ENCODE measurements at regions not wholly inside any gene's neighbourhood (a gene's known extent, or its start where the extent isn't known, plus 50 kb on each side); places are given as distances from the start of the nearest gene placed in this dataset.

DNA sequence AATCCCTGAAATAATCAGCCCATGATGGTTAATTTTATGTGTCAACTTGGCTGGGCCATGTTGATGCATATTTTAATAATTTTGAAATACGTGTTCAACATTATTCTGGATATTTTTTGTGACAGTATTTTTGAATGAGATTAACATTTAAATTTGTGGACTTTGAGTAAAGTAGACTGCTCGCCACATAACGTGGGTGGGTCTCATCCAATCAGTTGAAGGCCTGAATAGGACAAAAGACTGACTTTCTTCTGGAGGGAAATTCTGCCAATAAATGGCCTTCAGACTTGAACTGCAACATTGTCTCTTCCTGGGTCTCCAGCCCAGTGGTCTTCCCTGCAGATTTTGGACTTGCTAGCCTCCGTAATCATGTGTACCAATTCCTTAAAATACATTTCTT, 53.6 kb upstream of the BICC1 start:
- H3K9ac ChIP-seq (ENCODE audit: control insufficient read depth, insufficient read depth, low read length), result no peak overlapping the region
- intact Hi-C loops (cut with micrococcal nuclease; ENCODE audit: unreplicated experiment), result no loop called here
- in situ Hi-C loops (cut with MboI), result no loop called here
- 2% methylated on average over 4 of the region's 4 CpGs for WGBS (ENCODE audit: insufficient coverage, insufficient replicate concordance, low lambda C conversion rate, missing lambda C conversion rate)
- no peak overlapping the region for H3K4me2 ChIP-seq (ENCODE audit: control insufficient read depth, insufficient read depth)
- no peaks in the 10 kb centered on the region for H3K36me3 ChIP-seq (ENCODE audit: control insufficient read depth in 2 of 2, insufficient read depth in 2 of 2, low read length in 1 of 2)
- BruUV-seq (replicated peaks), result no TSS peak
- no peaks in the 10 kb centered on the region for H3K4me1 ChIP-seq (ENCODE audit: control insufficient read depth, insufficient read depth, low read length)
- no peak overlapping the region for H3K27ac ChIP-seq (ENCODE audit: control insufficient read depth, insufficient read depth)
- no peaks in the 10 kb centered on the region for H4K20me1 ChIP-seq (ENCODE audit: control insufficient read depth, insufficient read depth)
- no peaks in the 10 kb centered on the region for H3K27me3 ChIP-seq (replicated peaks in 1 of 2; ENCODE audit: control insufficient read depth in 2 of 2, insufficient read depth in 2 of 2, low read length in 1 of 2)
- no peak overlapping the region for H2AFZ ChIP-seq (ENCODE audit: control insufficient read depth, low read depth, low read length)
- CTCF ChIA-PET, result no interaction called here
- H3K4me3 ChIP-seq, result no peak overlapping the region
- SMC1A ChIA-PET (ENCODE audit: uncharacterized antibody, unreplicated experiment), result no interaction called here
- no peaks in the 10 kb centered on the region for H3K79me2 ChIP-seq (ENCODE audit: control insufficient read depth, insufficient read depth, low read length)
- ATAC-seq, result no peak
- TF ChIP-seq SKIL (IDR thresholded peaks at IDR 0.05; ENCODE audit: low read depth, poor library complexity, severe bottlenecking), result no peak
- TF ChIP-seq, protein P1, sequence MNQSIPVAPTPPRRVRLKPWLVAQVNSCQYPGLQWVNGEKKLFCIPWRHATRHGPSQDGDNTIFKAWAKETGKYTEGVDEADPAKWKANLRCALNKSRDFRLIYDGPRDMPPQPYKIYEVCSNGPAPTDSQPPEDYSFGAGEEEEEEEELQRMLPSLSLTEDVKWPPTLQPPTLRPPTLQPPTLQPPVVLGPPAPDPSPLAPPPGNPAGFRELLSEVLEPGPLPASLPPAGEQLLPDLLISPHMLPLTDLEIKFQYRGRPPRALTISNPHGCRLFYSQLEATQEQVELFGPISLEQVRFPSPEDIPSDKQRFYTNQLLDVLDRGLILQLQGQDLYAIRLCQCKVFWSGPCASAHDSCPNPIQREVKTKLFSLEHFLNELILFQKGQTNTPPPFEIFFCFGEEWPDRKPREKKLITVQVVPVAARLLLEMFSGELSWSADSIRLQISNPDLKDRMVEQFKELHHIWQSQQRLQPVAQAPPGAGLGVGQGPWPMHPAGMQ (IDR thresholded peaks at IDR 0.05; ENCODE audit: borderline replicate concordance), result no peak
- no peak for TF ChIP-seq KDM1A (IDR thresholded peaks at IDR 0.05; ENCODE audit: borderline replicate concordance)
- TF ChIP-seq KLF5 (IDR thresholded peaks at IDR 0.05; ENCODE audit: partially characterized antibody), result no peak
- no peak for TF ChIP-seq TBL1XR1 (IDR thresholded peaks at IDR 0.05; ENCODE audit: low read depth, low read length)
- no peak for TF ChIP-seq RAD21 (IDR thresholded peaks at IDR 0.05; ENCODE audit: insufficient read depth, low read depth, low read length)
- TF ChIP-seq TCF7 (IDR thresholded peaks at IDR 0.05; ENCODE audit: borderline replicate concordance), result no peak
- TF ChIP-seq HDGF (IDR thresholded peaks at IDR 0.05), result no peak
- no peak for TF ChIP-seq BCLAF1 (IDR thresholded peaks at IDR 0.05)
- no peak for TF ChIP-seq IRF4 (IDR thresholded peaks at IDR 0.05; ENCODE audit: low read depth, low read length)
- FAIRE-seq, result no peak
- POLR2A ChIA-PET, result no interaction called here
- RAD21 ChIA-PET (ENCODE audit: unreplicated experiment), result no interaction called here
- no peak for DNase-seq (ENCODE audit: low read depth, low spot score)
- H3K9me3 ChIP-seq (replicated peaks; ENCODE audit: control insufficient read depth, insufficient read depth, low read length), result no peaks in the 10 kb centered on the region

Measured in GM12878 (cell line).